Dedifferentiated amniotic fluid mesenchymal stem cell (primary cell): ENCODE measurements at regions not wholly inside any gene's neighbourhood (a gene's known extent, or its start where the extent isn't known, plus 50 kb on each side); places are given as distances from the start of the nearest gene placed in this dataset.
"Not testable (repeated sequence)": the region's sequence is repeated elsewhere in the genome, so short reads cannot be mapped to it uniquely, and the experiment has no call there.

ENCODE experiments used
- DNase-seq: peaks from one replicate; pipeline ENCODE4 v3.0.0-alpha.2; 2016; ENCODE audit errors: extremely low spot score

GRCh38 chr10:35795131-35795824 lies 153.2 kb upstream of the FZD8 start:
- no peak for DNase-seq

GRCh38 chr10:35794703-35795102 lies 152.6 kb upstream of the FZD8 start:
- no peak for DNase-seq

GRCh38 chr10:35792291-35792690 lies 150.2 kb upstream of the FZD8 start:
- no peak for DNase-seq

GRCh38 chr10:35789996-35790395 lies 147.9 kb upstream of the FZD8 start:
- DNase-seq: no peak

GRCh38 chr10:35784751-35785150 lies 142.7 kb upstream of the FZD8 start:
- no peak for DNase-seq

- no peak for DNase-seq
These were observed 141.3 kb upstream of the FZD8 start for GRCh38 chr10:35783305-35783838.

- no peak for DNase-seq
These were observed 139.5 kb upstream of the FZD8 start for GRCh38 chr10:35781643-35782035.

- DNase-seq: no peak
These were observed 139.0 kb upstream of the FZD8 start for GRCh38 chr10:35780970-35781642.

GRCh38 chr10:35778306-35778705 lies 136.2 kb upstream of the FZD8 start:
- no peak for DNase-seq

GRCh38 chr10:35776557-35776956 lies 134.5 kb upstream of the FZD8 start:
- not testable (repeated sequence) for DNase-seq

GRCh38 chr10:35774109-35774508 lies 132.0 kb upstream of the FZD8 start:
- DNase-seq: no peak

GRCh38 chr10:35770817-35771355 lies 128.8 kb upstream of the FZD8 start:
- no peak for DNase-seq

- no peak for DNase-seq
These were observed 127.7 kb upstream of the FZD8 start for GRCh38 chr10:35769795-35770194.

- DNase-seq: no peak
These were observed 126.6 kb upstream of the FZD8 start for GRCh38 chr10:35768731-35769130.

- DNase-seq: no peak
These were observed 125.9 kb upstream of the FZD8 start for GRCh38 chr10:35768011-35768410.

- no peak for DNase-seq
These were observed 123.9 kb upstream of the FZD8 start for GRCh38 chr10:35765996-35766395.

- no peak for DNase-seq
These were observed 123.0 kb upstream of the FZD8 start for GRCh38 chr10:35765066-35765527.

GRCh38 chr10:35762311-35763030 lies 120.4 kb upstream of the FZD8 start:
- DNase-seq: no peak

- no peak for DNase-seq
These were observed 116.0 kb upstream of the FZD8 start for GRCh38 chr10:35758076-35758475.

GRCh38 chr10:35754519-35754918 lies 112.4 kb upstream of the FZD8 start:
- no peak for DNase-seq

GRCh38 chr10:35752469-35753461 lies 110.7 kb upstream of the FZD8 start:
- no peak for DNase-seq
